HG02678 (cell line): ENCODE measurements at regions not wholly inside any gene's neighbourhood (a gene's known extent, or its start where the extent isn't known, plus 50 kb on each side); places are given as distances from the start of the nearest gene placed in this dataset.
"Not testable (repeated sequence)": the region's sequence is repeated elsewhere in the genome, so short reads cannot be mapped to it uniquely, and the experiment has no call there.

Experiments
- ATAC-seq: cut with Tn5 transposase; IDR thresholded peaks from one replicate; pipeline ENCODE4 v1.9.1; 2021; ENCODE audit warnings: mild to moderate bottlenecking, moderate library complexity; ENCODE audit not compliant: unreplicated experiment

DNA sequence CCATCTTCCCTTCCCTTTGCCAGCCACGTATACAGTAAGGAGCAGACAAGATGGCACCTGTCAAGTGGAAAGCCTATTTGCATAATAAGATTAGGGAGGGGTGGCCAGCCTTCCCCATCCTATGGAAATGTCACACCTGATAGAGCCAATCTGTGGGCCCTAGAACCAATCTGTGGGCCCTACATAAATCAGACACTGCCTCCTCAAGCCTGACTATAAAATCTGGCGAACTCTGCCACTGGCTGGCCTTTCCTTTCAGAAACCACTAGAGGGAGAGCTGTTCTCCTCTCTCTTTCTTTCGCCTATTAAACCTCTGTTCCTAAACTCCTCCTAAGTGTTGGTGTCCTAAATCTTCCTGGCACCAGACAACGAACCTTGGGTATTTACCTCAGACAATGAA, 231.5 kb upstream of the KLHL1 start:
- no peak for ATAC-seq

DNA sequence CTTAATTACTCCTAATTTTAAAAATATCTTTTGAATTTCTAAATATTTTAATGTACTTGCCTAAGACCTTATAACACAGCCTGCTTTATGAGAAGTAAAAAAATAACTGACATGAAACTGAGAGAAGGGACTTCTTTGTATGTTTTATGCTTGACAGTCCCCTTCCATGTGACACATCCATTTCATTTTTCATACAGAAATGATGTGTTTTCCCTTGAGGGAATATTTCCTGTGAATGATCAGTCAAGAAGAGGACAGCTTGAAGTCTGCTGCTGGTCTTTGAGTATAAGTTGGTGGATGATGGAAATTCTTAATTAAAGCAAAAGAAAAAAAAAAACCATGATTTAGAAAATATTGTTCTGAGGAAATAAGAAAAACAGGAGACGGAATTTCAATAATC, 230.4 kb upstream of the KLHL1 start:
- ATAC-seq = no peak

DNA sequence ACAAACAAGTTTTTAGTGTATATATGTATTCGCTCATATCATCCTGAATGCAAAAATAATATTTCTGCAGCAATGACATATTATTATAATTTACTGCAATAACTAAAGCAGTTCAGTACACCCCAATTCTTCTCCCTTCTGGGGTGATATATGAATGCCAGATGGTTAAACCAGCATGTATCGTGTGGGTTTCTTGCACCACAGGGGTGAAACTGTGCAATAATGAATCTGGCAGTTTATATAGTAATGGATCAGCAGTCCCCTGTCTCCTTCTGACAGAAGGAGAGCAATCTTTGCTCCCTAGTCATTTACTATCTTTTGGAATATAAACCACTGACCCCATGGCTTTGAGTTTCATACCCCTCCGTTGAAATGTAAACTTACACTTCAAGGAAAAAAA, 228.6 kb upstream of the KLHL1 start:
- ATAC-seq = no peak

DNA sequence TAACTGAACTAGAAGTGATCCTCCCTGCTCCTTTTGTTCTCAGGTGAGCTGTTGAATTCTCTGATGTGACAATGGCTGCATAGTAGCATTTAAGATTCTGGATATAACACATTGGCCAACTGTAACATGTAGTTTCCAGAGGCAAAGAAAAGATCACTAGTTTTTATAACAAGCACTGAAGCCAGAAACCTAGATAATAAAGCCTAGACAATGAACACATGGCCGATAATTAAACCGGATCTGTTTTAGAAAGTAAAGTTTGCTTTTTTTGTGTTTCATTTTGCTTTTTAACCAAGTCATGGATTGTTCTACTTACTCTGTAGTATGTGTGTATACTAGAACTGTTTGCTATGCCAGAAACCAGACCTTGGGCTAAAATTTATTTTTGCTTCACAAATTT, 225.5 kb upstream of the KLHL1 start:
- ATAC-seq = no peak

DNA sequence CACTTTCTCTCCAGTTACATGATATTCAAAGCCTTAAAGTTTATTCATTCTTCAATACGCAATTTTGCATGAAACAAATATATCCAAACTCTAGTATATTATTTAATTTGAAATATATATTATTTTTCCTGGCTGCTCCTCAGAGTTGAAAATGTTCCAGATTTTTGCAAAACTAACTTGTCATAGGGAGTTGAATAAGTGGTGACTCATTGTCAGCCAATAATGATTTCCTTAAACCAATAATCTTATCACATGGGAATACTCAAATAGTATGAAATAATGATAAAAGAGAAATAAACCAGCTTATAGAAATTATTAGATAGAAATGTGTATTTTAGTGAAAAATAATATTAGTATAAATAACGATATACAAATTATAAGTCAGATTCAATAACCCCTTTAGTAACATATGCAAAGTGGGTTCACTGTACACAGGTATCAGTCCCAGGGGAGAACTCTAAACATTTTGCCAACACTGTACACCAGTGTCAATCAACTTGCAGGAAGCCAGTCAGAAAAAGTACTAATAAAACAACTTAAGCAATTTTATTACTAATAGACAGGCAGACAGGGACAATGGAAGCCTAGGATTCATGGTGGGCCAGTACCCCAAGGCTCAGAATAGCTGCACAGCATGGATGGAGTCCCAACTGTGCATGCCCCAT, 222.6 kb upstream of the KLHL1 start:
- ATAC-seq = no peak

DNA sequence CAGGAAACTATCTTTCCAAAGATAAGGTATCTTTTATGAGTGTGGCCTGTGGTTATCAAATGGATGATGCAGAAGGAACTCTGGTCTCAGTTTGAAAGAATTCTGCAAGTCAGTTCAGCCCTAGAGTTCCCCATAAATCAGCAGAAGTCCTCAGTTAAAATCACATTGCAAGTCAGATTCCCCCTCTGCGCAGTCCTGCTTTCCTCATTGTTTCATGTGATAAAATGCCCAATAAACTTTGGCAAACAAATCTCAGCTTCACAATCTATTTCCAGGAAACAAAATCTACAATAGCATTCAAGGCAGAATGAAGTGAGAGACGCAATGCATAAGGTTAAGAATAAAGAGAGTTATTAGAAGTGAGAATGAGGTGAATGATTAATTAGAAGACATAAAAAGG, 216.3 kb upstream of the KLHL1 start:
- no peak for ATAC-seq

DNA sequence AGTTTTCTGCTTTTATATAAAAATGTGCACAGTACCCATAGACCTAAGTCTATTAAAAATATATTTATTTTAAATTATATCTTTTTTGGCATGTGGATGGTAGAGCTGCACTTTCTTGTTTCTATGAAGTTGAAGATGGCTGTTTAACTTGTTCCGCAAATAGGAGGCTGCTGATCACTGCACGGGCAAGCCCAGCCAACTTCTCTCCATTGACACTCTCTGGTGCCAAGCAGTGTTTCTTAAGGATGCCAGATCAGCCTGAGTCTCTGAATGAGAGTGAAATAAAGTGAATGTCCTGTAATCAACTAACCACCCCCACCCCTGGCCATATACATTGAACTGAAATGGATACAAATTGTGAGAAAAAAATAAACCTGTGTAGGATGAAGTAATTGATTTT, 202.9 kb upstream of the KLHL1 start:
- no peak for ATAC-seq

DNA sequence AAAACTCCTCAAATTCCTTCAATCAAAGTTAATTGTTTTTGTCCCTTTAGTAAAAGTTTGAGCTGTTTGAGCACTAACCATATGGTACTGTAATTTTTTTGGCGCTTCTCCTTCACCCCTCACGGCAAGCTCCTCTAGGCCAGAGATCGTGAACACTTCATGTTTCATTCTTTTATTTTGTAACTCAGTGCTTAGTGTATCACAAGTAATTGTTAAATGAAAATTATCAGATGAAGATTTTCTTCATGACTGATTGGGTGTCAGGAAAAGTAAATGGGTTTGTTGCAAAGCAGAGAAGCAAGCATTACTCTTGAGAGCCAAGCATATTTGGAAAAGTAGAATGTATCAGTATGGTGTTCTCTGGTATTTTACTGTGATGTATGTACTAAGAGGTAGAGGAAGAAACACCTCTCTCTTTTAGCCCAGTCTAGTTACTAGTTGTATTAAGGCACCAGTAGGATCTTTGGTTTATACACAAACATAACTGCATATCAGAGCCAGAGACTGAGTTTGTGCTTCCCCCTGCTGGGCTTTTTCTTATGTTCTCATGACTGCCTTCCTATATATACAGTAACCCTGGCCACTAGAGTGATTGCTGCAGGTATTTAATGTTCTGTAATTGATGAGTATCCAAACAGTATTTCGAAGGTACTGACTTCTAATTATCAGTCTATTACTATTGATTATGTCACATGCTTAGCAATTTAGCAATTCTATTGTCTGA, 202.3 kb upstream of the KLHL1 start:
- no peak for ATAC-seq

DNA sequence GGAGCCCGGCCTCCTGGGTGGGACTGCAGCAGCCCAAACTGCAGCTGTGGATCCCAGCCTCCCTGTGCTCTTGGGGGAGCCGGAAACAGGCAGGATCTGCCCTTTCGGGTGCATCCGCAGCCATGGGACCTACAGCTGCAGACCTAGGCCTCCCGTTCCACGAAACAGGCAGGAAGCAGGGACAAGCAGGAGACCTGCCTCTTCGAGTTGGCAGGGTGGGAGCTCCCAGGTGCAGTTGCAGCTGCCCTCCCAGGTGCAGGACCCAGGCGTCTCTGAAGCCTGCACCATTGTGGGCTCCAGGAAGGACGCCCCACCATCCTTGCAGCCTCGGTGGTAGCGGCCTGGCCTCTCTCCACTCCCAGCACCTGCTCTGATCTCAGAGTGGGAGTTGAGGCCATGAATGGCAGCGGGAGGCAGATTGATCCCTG, 189.0 kb upstream of the KLHL1 start:
- ATAC-seq = no peak

DNA sequence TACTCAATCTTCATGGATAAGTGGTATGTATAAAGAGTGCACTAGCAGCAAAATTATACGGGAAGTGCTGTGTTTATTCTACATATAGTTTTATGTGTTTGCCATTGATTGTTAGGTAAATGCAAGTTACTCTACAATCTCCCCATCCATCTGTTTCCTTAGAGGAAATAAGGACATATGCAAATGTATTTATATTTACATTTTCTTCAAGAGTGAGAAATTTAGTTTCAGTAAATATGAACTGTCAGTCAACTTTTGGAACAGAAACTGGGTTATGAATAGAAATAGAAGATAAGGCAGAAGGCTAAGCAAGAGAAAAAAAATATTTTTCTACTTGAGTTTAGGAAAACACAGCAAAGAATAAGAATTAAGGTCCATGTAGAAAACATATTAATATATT, 176.1 kb upstream of the KLHL1 start:
- ATAC-seq = no peak

DNA sequence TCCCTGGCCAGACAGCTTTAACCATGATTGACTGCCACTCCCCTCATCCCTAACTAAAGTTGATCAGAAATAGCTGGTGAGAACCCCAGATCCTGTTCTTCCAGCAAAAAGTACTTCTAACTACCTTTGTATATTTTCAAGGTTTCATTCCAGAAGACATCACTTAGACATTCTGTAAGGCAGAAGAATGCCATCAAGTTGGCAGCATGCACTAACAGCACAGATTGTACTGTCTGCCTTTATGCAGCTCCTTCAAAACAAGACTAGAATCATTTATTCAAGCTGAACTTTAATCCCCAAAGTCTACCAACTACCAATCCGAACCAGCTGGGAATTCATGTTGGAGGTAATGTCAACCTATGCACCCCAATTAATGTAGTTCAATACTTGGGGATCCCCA, 167.6 kb upstream of the KLHL1 start:
- no peak for ATAC-seq

DNA sequence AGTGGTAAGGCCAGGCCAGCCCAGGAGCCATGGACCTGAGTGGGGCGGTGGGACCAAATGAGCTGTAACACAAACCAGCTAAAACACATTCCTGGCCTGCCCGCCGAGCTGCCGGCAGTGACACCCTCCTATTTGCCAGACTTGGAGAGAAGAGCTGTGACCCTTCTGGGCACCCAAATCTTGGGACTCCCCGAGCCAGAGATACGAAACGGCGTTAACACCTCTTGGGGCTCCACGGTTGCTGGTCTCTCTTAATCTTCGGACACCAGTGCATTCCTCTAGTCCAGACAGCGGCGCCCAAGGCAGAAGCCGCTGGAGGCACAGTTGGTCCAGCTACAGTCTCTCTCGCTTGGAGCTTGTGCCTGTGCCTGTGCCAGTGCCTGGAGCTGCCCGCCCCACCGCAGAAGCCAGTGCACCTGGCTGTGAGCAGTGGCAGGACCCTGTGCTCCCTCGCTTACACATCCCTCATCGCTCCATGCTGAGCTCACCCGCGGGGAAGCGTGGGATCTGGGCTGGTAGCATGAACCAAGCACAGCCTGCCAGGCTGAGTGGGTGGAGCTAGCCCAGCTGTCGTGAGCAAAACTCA, 147.2 kb upstream of the KLHL1 start:
- no peak for ATAC-seq

DNA sequence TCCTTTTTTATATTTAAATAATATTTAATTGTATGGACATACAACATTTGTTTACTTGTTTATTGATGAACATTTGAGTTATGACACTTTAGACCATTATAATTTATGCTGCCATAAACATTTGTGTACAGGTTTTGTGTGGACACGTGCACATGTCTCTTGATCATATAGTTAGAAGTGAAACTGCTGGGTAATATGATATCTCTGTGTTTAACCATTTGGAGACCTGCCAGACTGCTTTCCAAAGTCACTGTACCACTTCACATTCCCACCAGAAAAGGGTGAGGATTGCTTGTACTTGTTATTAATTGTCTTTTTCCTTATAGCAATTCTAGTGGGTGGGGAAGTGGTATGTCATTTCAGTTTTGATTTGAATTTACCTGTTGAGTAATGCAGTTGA, 145.6 kb upstream of the KLHL1 start:
- no peak for ATAC-seq

DNA sequence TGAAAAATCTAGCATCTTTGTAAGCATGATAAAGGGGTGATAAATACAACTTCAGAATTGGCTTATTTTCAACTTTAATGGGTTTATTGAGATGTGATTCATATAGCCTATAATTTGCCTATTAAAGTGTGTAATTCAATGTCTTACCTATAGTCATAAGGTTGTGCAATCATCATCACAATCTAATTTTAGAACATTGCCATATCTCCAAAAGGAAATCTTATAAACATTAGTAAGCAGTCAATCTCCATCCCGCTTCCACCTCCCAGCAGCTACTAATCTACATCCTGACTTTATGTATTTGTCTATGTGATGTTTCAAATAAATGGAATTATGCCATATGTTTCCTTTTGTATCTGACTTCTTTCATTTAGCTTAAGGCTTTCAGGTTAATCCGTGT, 145.2 kb upstream of the KLHL1 start:
- no peak for ATAC-seq

DNA sequence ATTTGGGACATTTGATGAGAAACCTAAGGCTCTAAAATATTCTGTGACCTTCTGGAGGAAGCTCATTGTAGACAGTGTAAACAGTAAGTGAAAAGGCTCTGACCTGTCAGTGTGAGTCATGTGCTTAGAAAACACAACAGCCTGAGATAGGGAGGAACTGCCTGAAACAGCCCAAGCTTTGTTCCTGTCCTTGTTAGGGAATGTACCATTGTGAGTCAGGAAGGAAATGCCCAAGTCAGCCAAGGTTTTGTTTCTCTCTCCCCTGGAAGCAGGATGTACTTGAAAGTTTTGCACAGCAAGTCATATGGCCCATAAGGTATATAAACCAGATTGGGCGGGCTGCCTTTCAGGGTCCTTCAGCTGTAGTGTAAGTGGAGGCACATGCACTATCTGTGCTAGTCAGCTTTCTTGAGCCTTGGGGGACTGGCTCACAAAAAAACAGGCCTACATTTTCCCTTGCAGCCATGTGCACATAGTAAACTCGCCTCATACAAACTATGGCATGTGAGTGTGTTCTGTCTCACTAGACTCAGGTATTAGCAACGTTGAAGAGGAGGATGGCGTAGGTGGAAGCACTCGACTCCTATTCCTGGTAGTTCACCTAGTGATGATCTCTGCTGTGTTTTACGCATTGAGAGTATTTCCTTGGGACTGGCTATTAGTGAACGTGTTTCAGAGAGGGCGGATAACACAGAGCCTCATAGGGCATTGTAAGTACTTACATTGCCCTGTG, 141.2 kb upstream of the KLHL1 start:
- no peak for ATAC-seq

DNA sequence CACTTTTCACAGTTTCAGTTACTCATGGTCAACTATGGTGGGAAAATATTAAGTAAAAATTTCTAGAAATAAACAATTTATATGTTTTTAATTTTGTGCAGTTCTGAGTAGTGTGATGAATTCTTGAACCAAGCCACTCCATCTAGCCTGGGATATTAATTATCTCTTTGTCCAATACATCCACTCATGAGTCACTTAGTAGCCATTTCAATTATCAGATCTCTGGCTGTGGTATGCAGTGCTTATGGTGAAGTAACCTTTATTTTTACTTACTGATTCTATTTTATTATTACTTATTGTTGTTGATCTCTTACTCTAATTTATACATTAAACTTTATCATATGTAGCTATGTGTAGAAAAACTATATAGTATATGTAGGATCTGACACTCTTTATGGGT, 128.9 kb upstream of the KLHL1 start:
- no peak for ATAC-seq

DNA sequence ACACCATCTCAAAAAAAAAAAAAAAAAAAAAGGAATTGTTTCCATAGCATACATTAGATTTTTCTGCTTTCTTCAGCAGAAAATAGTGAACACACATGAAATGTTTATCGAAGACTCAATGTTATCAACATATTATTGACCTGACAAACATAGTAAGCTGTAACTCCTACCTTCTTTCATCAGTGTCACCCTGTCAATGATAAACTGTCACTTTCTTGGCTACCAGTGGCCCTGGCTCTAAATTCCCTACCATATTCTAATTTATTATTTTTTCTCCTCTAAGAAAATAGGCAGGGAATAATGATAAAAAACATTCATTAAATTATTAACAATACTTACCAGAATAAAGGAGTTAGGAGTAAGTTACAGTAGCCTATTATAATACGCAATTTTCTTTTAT, 127.3 kb upstream of the KLHL1 start:
- no peak for ATAC-seq

DNA sequence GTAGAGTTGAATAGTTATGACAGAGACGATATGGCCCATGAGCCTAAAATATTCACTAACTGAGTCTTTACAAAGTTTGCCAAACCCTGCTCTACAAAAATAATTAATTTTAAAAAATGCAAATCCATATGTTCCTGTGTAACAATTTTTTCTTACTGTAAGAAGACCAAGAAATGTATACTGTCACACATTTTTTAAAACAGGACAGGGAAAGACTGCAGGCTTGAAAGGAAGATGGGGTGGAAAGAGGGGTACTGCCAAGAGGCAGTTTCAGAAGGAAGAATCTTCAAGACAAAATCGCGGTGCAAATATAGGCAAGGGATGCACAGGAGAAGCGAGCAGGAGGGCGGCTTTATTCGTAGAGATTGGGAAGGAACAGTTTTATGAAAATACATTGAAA, 115.7 kb upstream of the KLHL1 start:
- ATAC-seq = no peak

DNA sequence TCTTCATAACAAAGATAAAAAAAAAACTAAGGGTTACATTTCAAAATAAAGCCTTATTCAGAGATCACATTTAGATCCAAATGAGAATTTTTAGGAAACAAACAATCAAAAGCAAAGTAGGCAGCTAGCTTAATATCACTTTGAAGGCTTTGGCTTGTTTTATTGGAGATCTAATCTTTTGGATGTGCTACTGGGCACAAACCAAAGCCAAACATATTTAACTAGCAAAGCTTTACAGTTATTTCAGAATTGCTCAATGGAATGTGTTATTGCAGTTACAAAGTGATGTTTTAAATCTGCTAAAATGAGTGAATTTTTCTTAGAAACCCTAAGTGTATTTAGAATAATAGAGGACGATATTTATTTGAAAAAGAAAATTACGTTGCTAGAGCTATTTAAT, 114.7 kb upstream of the KLHL1 start:
- ATAC-seq = no peak

DNA sequence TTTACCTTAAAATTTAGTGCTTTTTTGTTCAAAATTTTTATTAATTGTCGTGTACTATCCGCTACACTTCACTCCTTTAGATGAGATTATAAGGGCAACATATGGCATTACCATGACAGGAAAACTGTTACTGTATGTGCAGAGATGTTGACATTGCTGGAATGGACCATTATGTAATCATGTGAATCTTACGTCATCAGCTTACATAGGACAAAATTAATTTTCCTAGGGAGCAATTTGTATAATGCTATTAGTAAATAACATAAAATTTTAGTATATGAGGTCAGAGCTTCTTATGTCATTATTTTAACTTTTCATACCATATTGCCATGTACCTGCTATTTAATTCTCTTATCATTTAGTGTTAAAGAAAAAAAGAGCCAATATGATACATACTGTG, 110.4 kb upstream of the KLHL1 start:
- ATAC-seq = no peak

DNA sequence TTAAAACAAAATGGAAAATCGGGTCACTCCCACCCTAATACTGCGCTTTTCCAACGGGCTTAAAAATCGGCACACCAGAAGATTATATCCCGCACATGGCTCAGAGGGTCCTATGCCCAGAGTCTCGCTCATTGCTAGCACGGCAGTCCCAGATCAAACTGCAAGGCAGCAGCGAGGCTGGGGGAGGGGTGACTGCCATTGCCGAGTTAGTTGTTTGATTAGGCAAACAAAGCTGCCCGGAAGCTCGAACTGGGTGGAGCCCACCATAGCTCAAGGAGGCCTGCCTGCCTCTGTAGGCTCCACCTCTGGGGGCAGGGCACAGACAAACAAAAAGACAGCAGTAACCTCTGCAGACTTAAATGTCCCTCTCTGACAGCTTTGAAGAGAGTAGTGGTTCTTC, 100.7 kb upstream of the KLHL1 start:
- not testable (repeated sequence) for ATAC-seq

DNA sequence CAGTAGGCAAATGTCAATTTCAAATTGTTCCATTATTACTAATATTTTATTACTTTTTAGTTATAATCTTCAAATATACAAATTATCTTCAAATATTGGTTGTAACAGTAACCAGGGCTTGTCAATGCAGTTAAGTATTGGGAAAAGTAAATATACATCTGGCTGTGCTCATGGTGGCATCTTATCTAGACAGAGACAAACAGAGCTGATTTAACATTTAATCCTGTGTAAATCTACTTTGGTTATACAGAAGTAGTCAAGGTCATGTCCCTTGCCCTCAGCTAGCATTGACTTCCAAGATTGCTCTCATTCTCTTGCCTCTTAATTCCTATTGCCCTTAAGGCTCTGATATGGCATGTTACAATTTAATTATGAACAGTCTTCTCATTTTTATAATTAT, 98.4 kb upstream of the KLHL1 start:
- no peak for ATAC-seq
